GM19455 (cell line): ENCODE measurements at regions not wholly inside any gene's neighbourhood (a gene's known extent, or its start where the extent isn't known, plus 50 kb on each side); places are given as distances from the start of the nearest gene placed in this dataset.
A peak's percentile ranks its signal among the peaks of the same experiment; 100 is the strongest.

ENCODE experiments used
- ATAC-seq: cut with Tn5 transposase; IDR thresholded peaks from one replicate; pipeline ENCODE4 v1.9.1; 2021; ENCODE audit not compliant: unreplicated experiment

- peak; percentile 82 for ATAC-seq
Measured at GRCh38 chr9:95822583-95823431, 52.7 kb upstream of the ERCC6L2 start.

GRCh38 chr9:95822015-95822414 lies 53.5 kb upstream of the ERCC6L2 start:
- no peak for ATAC-seq

- no peak for ATAC-seq
Measured at GRCh38 chr9:95820074-95820473, 55.4 kb upstream of the ERCC6L2 start.

GRCh38 chr9:95819636-95820035 lies 55.9 kb upstream of the ERCC6L2 start:
- ATAC-seq, result no peak

GRCh38 chr9:95817205-95817604 lies 58.3 kb upstream of the ERCC6L2 start:
- ATAC-seq, result no peak

GRCh38 chr9:95816716-95817115 lies 58.8 kb upstream of the ERCC6L2 start:
- ATAC-seq, result no peak

GRCh38 chr9:95815961-95816360 lies 59.5 kb upstream of the ERCC6L2 start:
- no peak for ATAC-seq

GRCh38 chr9:95815133-95815532 lies 60.4 kb upstream of the ERCC6L2 start:
- ATAC-seq, result no peak

- ATAC-seq, result no peak
Measured at GRCh38 chr9:95813923-95814322, 61.6 kb upstream of the ERCC6L2 start.

GRCh38 chr9:95810814-95811213 lies 64.7 kb upstream of the ERCC6L2 start:
- no peak for ATAC-seq

- ATAC-seq, result no peak
Measured at GRCh38 chr9:95810133-95810532, 65.4 kb upstream of the ERCC6L2 start.

GRCh38 chr9:95809686-95810085 lies 65.8 kb upstream of the ERCC6L2 start:
- ATAC-seq, result no peak

GRCh38 chr9:95808011-95808410 lies 67.5 kb upstream of the ERCC6L2 start:
- ATAC-seq, result no peak

GRCh38 chr9:95807326-95807947 lies 68.1 kb upstream of the ERCC6L2 start:
- no peak for ATAC-seq

- ATAC-seq, result no peak
Measured at GRCh38 chr9:95803197-95803596, 72.3 kb upstream of the ERCC6L2 start.

- no peak for ATAC-seq
Measured at GRCh38 chr9:95801797-95802196, 73.7 kb upstream of the ERCC6L2 start.

- no peak for ATAC-seq
Measured at GRCh38 chr9:95796029-95796428, 79.5 kb upstream of the ERCC6L2 start.

GRCh38 chr9:95793924-95794828 lies 81.3 kb upstream of the ERCC6L2 start:
- ATAC-seq, result no peak

- no peak for ATAC-seq
Measured at GRCh38 chr9:95791695-95792094, 83.8 kb upstream of the ERCC6L2 start.

- ATAC-seq, result no peak
Measured at GRCh38 chr9:95791286-95791685, 84.2 kb upstream of the ERCC6L2 start.

GRCh38 chr9:95788521-95788991 lies 86.9 kb upstream of the ERCC6L2 start:
- no peak for ATAC-seq
